Keratinocyte (primary cell): ENCODE measurements at regions not wholly inside any gene's neighbourhood (a gene's known extent, or its start where the extent isn't known, plus 50 kb on each side); places are given as distances from the start of the nearest gene placed in this dataset.

Experiments used
- DNase-seq: peaks from one replicate; pipeline ENCODE4 v3.0.0-alpha.2; 2011; ENCODE audit warnings: low read depth, missing footprints, low spot score
- FAIRE-seq: peaks from 2 replicates; lab custom pipeline; 2011; peaks lifted over from hg19 to GRCh38; lab: Jason Lieb, UNC
- H2AFZ ChIP-seq: 2 replicates; pipeline ENCODE4 v1.6.0; 2012; ENCODE audit warnings: low read length, control low read depth, inconsistent platforms; ENCODE audit not compliant: control insufficient read depth
- H3K27ac ChIP-seq: 2 replicates; pipeline ENCODE4 v1.5.1; 2011; ENCODE audit warnings: low read length; ENCODE audit not compliant: control insufficient read depth, insufficient read depth
- H3K27me3 ChIP-seq: 3 replicates; pipeline ENCODE4 v1.6.0; 2011; ENCODE audit warnings: low read length; ENCODE audit not compliant: control insufficient read depth, insufficient read depth; ENCODE audit errors: extremely low read depth
- H3K36me3 ChIP-seq, 2 experiments: 2 replicates in 1 of 2; 3 replicates in 1 of 2; pipeline ENCODE4 v1.5.1; 2011; ENCODE audit warnings: low read length in 2 of 2, mild to moderate bottlenecking in 1 of 2; ENCODE audit not compliant: control insufficient read depth in 2 of 2, insufficient read depth in 2 of 2; ENCODE audit errors: extremely low read depth in 1 of 2
- H3K4me1 ChIP-seq: 3 replicates; pipeline ENCODE4 v1.5.1; 2011; ENCODE audit warnings: low read length; ENCODE audit not compliant: control insufficient read depth, insufficient read depth; ENCODE audit errors: extremely low read depth
- H3K4me2 ChIP-seq: 3 replicates; pipeline ENCODE4 v1.6.0; 2011; ENCODE audit warnings: low read depth, low read length; ENCODE audit not compliant: control insufficient read depth, insufficient read depth; ENCODE audit errors: extremely low read depth
- H3K4me3 ChIP-seq, 3 experiments: fragments of 200-600 bp in 1 of 3; sonication (generic) in 1 of 3; 2 replicates in 2 of 3; 3 replicates in 1 of 3; pipeline ENCODE4 v1.5.1; 2011 to 2016; ENCODE audit warnings: low read length in 3 of 3, mild to moderate bottlenecking in 3 of 3, control low read depth in 2 of 3, inconsistent platforms in 1 of 3, low read depth in 1 of 3, mixed read lengths in 1 of 3, mixed run types in 1 of 3, moderate library complexity in 1 of 3; ENCODE audit not compliant: control insufficient read depth in 2 of 3, insufficient read depth in 2 of 3; ENCODE audit errors: extremely low read depth in 1 of 3
- H3K79me2 ChIP-seq: 2 replicates; pipeline ENCODE4 v1.6.0; 2012; ENCODE audit warnings: low read length; ENCODE audit not compliant: control insufficient read depth, insufficient read depth
- H3K9ac ChIP-seq: 3 replicates; pipeline ENCODE4 v1.6.0; 2011; ENCODE audit warnings: low read length; ENCODE audit not compliant: control insufficient read depth, insufficient read depth; ENCODE audit errors: extremely low read depth
- H3K9me1 ChIP-seq: 3 replicates; pipeline ENCODE4 v1.6.0; 2011; ENCODE audit warnings: low read length; ENCODE audit not compliant: control insufficient read depth, insufficient read depth; ENCODE audit errors: extremely low read depth
- H3K9me3 ChIP-seq: 2 replicates; pipeline ENCODE4 v1.5.1; 2012; ENCODE audit warnings: low read depth, low read length; ENCODE audit not compliant: control insufficient read depth
- H4K20me1 ChIP-seq: 3 replicates; pipeline ENCODE4 v1.6.0; 2011; ENCODE audit warnings: low read length; ENCODE audit not compliant: control insufficient read depth, insufficient read depth; ENCODE audit errors: extremely low read depth
- EZH2 ChIP-seq: IDR thresholded peaks from one replicate; pipeline ENCODE4 v1.6.1; 2012; ENCODE audit warnings: inconsistent platforms, mild to moderate bottlenecking, low read length, moderate library complexity
- dilution Hi-C: fragments of 300-500 bp; cut with MboI; formaldehyde crosslinking; loops from one replicate; pipeline ENCODE4 v1.7.0; 2020; ENCODE audit warnings: low sequenced_read_pairs; ENCODE audit not compliant: extremely low pct_ligation_motif_present
- TF ChIP-seq, protein P1 (sequence below), 3 experiments: IDR thresholded peaks in 1 of 3; conservative IDR thresholded peaks in 1 of 3; optimal IDR thresholded peaks in 1 of 3; 2 replicates in 2 of 3; 3 replicates in 1 of 3; pipeline versions ENCODE3 to v1.5.1; 2011; ENCODE audit warnings: low read length in 3 of 3, mild to moderate bottlenecking in 3 of 3, moderate library complexity in 2 of 3, control low read depth in 1 of 3, inconsistent platforms in 1 of 3; ENCODE audit not compliant: insufficient read depth in 2 of 3; ENCODE audit errors: extremely low read depth in 1 of 3

GRCh38 chr2:16587601-16588000 lies 78.0 kb downstream of the CYRIA start:
- Histone ChIP-seq H4K20me1 (no peaks in the 10 kb centered on the region), H3K4me1 (no peaks in the 10 kb centered on the region), H3K4me3 (no peak overlapping the region), H3K9ac (no peak overlapping the region), H3K79me2 (no peaks in the 10 kb centered on the region), H3K4me2 (no peak overlapping the region), H3K9me1 (no peaks in the 10 kb centered on the region), H3K36me3 (no peaks in the 10 kb centered on the region), H3K27ac (no peak overlapping the region), H2AFZ (no peak overlapping the region), H3K27me3 (no peaks in the 10 kb centered on the region), H3K9me3 (no peaks in the 10 kb centered on the region)
- TF ChIP-seq EZH2: no peak
- TF ChIP-seq, protein P1, sequence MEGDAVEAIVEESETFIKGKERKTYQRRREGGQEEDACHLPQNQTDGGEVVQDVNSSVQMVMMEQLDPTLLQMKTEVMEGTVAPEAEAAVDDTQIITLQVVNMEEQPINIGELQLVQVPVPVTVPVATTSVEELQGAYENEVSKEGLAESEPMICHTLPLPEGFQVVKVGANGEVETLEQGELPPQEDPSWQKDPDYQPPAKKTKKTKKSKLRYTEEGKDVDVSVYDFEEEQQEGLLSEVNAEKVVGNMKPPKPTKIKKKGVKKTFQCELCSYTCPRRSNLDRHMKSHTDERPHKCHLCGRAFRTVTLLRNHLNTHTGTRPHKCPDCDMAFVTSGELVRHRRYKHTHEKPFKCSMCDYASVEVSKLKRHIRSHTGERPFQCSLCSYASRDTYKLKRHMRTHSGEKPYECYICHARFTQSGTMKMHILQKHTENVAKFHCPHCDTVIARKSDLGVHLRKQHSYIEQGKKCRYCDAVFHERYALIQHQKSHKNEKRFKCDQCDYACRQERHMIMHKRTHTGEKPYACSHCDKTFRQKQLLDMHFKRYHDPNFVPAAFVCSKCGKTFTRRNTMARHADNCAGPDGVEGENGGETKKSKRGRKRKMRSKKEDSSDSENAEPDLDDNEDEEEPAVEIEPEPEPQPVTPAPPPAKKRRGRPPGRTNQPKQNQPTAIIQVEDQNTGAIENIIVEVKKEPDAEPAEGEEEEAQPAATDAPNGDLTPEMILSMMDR (optimal IDR thresholded peaks at IDR 0.05 in 1 of 3, IDR thresholded peaks at IDR 0.05 in 1 of 3, conservative IDR thresholded peaks at IDR 0.05 in 1 of 3; ENCODE audit: extremely low read depth in 1 of 3, insufficient read depth in 2 of 3, low read length in 3 of 3): no peak
- DNase-seq: no peak
- dilution Hi-C loops: no loop called here
- FAIRE-seq: no peak

GRCh38 chr2:16584824-16585540 lies 80.7 kb downstream of the CYRIA start:
- Histone ChIP-seq H3K9me1 (no peaks in the 10 kb centered on the region), H2AFZ (no peak overlapping the region), H3K4me2 (no peak overlapping the region), H4K20me1 (no peaks in the 10 kb centered on the region), H3K9ac (no peak overlapping the region), H3K27ac (no peak overlapping the region), H3K4me3 (no peak overlapping the region), H3K27me3 (no peaks in the 10 kb centered on the region), H3K36me3 (no peaks in the 10 kb centered on the region), H3K4me1 (no peaks in the 10 kb centered on the region), H3K9me3 (no peaks in the 10 kb centered on the region), H3K79me2 (no peaks in the 10 kb centered on the region)
- dilution Hi-C loops: no loop called here
- no peak for FAIRE-seq
- TF ChIP-seq, protein P1 (optimal IDR thresholded peaks at IDR 0.05 in 1 of 3, IDR thresholded peaks at IDR 0.05 in 1 of 3, conservative IDR thresholded peaks at IDR 0.05 in 1 of 3; ENCODE audit: extremely low read depth in 1 of 3, insufficient read depth in 2 of 3, low read length in 3 of 3): no peak
- no peak for TF ChIP-seq EZH2
- no peak for DNase-seq
